OCI-LY3 (cell line): ENCODE measurements at regions not wholly inside any gene's neighbourhood (a gene's known extent, or its start where the extent isn't known, plus 50 kb on each side); places are given as distances from the start of the nearest gene placed in this dataset.

Source experiments
- H2AFZ ChIP-seq: fragments of 200-600, 300-600 bp; shearing (Covaris generic); 2 replicates; pipeline ENCODE4 v1.6.0; 2014; ENCODE audit warnings: antibody characterized with exemption, low read depth, low read length
- H3K27ac ChIP-seq: fragments of 200-600, 300-600 bp; sonication (generic); 2 replicates; pipeline ENCODE4 v1.5.1; 2014; ENCODE audit warnings: mild to moderate bottlenecking, low read length, moderate library complexity, mixed read lengths
- H3K27me3 ChIP-seq: fragments of 200-600, 300-600 bp; sonication (generic); 2 replicates; pipeline ENCODE4 v1.6.1; 2014; ENCODE audit warnings: low read depth, low read length, mixed read lengths
- H3K36me3 ChIP-seq: fragments of 200-600, 300-600 bp; sonication (generic); replicated peaks from 2 replicates; pipeline ENCODE3; 2014; ENCODE audit warnings: low read depth, low read length, mixed read lengths
- H3K4me1 ChIP-seq: fragments of 300-600, 200-600 bp; sonication (generic); 2 replicates; pipeline ENCODE4 v1.6.1; 2014; ENCODE audit warnings: low read length, mixed read lengths
- H3K4me2 ChIP-seq: fragments of 200-600, 300-600 bp; sonication (generic); 2 replicates; pipeline ENCODE4 v1.6.1; 2014; ENCODE audit warnings: low read length, mixed read lengths
- H3K4me3 ChIP-seq: fragments of 300-600, 200-600 bp; sonication (generic); 2 replicates; pipeline ENCODE4 v1.5.1; 2014; ENCODE audit warnings: antibody characterized with exemption, mild to moderate bottlenecking, low read length, moderate library complexity
- H3K79me2 ChIP-seq: fragments of 300-600, 200-600 bp; shearing (Covaris generic); 2 replicates; pipeline ENCODE4 v1.6.1; 2014; ENCODE audit warnings: mild to moderate bottlenecking, low read length, mixed read lengths
- H3K9ac ChIP-seq: fragments of 300-600, 200-600 bp; shearing (Covaris generic); 2 replicates; pipeline ENCODE4 v1.6.0; 2014; ENCODE audit warnings: mild to moderate bottlenecking, low read length, moderate library complexity
- H3K9me3 ChIP-seq: fragments of 200-600, 300-600 bp; shearing (Covaris generic); 2 replicates; pipeline ENCODE4 v1.6.1; 2014; ENCODE audit warnings: low read length, mixed read lengths; ENCODE audit not compliant: insufficient read depth
- H4K20me1 ChIP-seq: fragments of 200-600, 300-600 bp; sonication (generic); 2 replicates; pipeline ENCODE4 v1.6.1; 2016; ENCODE audit warnings: low read length, mixed read lengths; ENCODE audit not compliant: insufficient read depth
- EZH2phosphoT487 ChIP-seq: fragments of 200-600 bp; shearing (Covaris generic); IDR thresholded peaks from 2 replicates; pipeline ENCODE4 v1.6.1; 2018; ENCODE audit warnings: antibody characterized with exemption, mixed run types, low read depth
- TF ChIP-seq, protein P1 (sequence below): fragments of 200-600, 300-600 bp; sonication (generic); IDR thresholded peaks from 2 replicates; pipeline ENCODE4 v1.5.1; 2014; ENCODE audit warnings: antibody characterized with exemption, low read length, low read depth

DNA sequence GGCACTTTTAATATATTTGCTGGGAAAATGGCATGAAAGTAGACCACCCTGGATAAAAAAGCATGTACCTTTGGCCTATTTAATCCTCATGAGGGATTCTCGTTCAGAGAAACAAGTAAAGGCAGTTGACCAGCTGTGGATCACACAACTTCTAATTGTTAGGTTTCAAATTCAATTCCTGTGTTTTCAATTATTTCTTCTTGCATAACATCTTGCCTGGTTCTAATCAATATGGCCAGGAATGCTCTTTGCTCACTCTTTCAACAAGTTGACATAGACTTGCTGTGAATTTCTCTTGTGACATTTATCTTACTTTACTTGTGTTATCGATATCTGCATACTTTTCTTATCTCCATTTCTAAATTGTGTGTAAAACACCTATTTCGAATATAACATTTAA is 211.8 kb downstream of the SLC7A11 start:
- no peak overlapping the region for H2AFZ ChIP-seq
- H3K9ac ChIP-seq = no peak overlapping the region
- no peaks in the 10 kb centered on the region for H3K79me2 ChIP-seq
- no peaks in the 10 kb centered on the region for H3K9me3 ChIP-seq
- H4K20me1 ChIP-seq = no peaks in the 10 kb centered on the region
- H3K4me1 ChIP-seq = peaks cover 7% of the 10 kb centered on the region
- no peaks in the 10 kb centered on the region for H3K36me3 ChIP-seq
- TF ChIP-seq EZH2phosphoT487 = no peak
- TF ChIP-seq, protein P1, sequence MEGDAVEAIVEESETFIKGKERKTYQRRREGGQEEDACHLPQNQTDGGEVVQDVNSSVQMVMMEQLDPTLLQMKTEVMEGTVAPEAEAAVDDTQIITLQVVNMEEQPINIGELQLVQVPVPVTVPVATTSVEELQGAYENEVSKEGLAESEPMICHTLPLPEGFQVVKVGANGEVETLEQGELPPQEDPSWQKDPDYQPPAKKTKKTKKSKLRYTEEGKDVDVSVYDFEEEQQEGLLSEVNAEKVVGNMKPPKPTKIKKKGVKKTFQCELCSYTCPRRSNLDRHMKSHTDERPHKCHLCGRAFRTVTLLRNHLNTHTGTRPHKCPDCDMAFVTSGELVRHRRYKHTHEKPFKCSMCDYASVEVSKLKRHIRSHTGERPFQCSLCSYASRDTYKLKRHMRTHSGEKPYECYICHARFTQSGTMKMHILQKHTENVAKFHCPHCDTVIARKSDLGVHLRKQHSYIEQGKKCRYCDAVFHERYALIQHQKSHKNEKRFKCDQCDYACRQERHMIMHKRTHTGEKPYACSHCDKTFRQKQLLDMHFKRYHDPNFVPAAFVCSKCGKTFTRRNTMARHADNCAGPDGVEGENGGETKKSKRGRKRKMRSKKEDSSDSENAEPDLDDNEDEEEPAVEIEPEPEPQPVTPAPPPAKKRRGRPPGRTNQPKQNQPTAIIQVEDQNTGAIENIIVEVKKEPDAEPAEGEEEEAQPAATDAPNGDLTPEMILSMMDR = no peak
- no peak overlapping the region for H3K27ac ChIP-seq
- H3K27me3 ChIP-seq = no peaks in the 10 kb centered on the region
- no peak overlapping the region for H3K4me2 ChIP-seq
- H3K4me3 ChIP-seq = no peak overlapping the region

DNA sequence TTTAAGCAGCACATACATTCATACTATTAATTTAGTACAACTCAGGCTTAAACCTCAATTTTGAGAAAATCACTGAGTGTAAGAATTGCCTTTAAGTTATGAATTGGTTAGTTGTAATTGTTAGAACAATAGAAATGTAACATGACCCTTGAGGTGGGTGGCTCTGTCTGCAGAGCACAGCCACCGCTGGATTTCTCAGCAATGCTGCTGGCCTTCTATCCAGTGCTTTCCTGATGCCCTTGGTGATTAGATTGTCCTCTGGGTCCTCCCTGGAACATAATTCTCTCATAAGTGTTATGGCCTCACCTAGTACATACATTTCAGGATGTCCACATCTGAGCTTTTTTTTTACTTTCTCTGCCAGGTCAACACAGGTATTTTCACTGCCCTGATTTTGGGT is 213.2 kb downstream of the SLC7A11 start:
- H4K20me1 ChIP-seq = no peaks in the 10 kb centered on the region
- no peaks in the 10 kb centered on the region for H3K79me2 ChIP-seq
- H3K27me3 ChIP-seq = no peaks in the 10 kb centered on the region
- no peak overlapping the region for H3K4me3 ChIP-seq
- H3K4me1 ChIP-seq = no peaks in the 10 kb centered on the region
- no peak overlapping the region for H3K27ac ChIP-seq
- no peak overlapping the region for H3K9ac ChIP-seq
- H3K9me3 ChIP-seq = no peaks in the 10 kb centered on the region
- H2AFZ ChIP-seq = no peak overlapping the region
- no peak overlapping the region for H3K4me2 ChIP-seq
- no peaks in the 10 kb centered on the region for H3K36me3 ChIP-seq
- TF ChIP-seq, protein P1 = no peak
- no peak for TF ChIP-seq EZH2phosphoT487

DNA sequence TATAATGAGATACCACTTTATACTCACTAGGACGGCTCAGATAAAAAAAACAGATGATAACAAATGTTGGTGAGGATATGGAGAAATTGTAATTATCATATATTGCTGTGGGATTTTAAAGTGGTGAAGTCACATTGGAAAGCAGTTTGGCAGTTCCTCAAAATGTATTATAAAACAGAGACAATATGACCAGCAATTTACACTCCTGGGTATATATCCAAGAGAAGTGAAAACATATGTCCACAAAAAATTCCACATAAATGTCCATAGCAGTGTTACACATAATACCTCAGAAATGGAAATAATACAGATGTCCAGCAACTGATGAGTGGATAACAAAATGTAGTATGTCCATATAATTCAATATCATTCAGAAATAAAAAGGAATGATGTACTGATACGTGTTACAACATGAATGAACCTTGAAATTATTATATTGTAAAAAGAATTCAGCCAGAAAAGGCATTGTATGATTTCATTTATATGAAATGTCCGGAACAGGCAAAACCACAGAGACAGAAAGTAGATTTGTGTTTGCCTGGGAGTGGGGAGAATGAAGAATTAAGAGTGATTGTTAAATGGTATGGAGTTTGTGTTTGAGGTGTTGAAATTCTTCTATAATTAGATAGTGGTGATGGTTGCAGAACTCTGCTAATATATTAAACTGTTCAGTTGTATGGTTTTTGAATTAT is 220.9 kb downstream of the SLC7A11 start:
- no peak overlapping the region for H2AFZ ChIP-seq

DNA sequence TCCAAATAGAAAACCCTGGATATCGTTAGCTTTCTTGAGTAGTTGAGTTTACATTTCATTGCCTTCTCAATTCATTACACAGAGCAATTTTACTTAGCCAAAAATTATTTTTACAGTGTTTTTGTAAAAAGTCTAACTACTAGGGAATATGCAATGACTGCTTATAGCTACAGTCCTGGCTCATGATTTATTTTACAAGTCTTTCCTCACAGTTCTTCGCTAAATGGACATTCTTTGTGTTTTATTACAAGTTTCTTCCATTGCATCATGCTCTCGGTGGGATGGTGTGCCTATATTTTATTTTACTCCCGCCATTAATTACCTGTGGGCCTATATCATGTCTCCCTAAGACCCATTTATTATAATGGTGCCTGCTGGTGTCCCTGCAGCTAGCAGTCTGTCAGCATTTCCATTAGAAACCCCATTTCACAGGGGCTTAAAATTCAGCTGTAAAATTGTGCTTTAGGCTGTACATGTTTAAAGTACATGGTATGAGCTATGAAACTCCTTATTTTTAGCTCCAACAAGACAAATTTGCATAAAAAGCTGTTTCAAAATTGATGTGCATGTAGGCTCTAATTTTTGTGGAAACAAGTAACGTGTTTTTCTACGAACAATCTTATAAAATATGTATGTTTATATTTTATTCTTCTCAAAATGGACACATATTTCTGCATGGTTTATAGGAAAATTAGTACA is 227.4 kb downstream of the SLC7A11 start:
- Histone ChIP-seq H3K9ac (no peak overlapping the region), H3K9me3 (peaks cover 11% of the 10 kb centered on the region; the same call in 1 of the 2 replicates)

More for the DNA sequence above, 220.9 kb downstream of the SLC7A11 start:
- H3K36me3 ChIP-seq = no peaks in the 10 kb centered on the region
- H3K9ac ChIP-seq = no peak overlapping the region
- H3K27ac ChIP-seq = no peak overlapping the region
- H3K79me2 ChIP-seq = no peaks in the 10 kb centered on the region
- H3K9me3 ChIP-seq = peaks cover 11% of the 10 kb centered on the region; the same call in 1 of the 2 replicates
- H3K27me3 ChIP-seq = no peaks in the 10 kb centered on the region
- H3K4me2 ChIP-seq = no peak overlapping the region
- TF ChIP-seq, protein P1 = no peak
- no peak for TF ChIP-seq EZH2phosphoT487
- H3K4me1 ChIP-seq = no peaks in the 10 kb centered on the region
- H4K20me1 ChIP-seq = no peaks in the 10 kb centered on the region
- H3K4me3 ChIP-seq = no peak overlapping the region

More for the DNA sequence above, 227.4 kb downstream of the SLC7A11 start:
- no peak overlapping the region for H3K4me3 ChIP-seq
- no peaks in the 10 kb centered on the region for H3K27me3 ChIP-seq
- peaks cover 8% of the 10 kb centered on the region for H3K4me1 ChIP-seq
- H3K36me3 ChIP-seq = no peaks in the 10 kb centered on the region
- no peak for TF ChIP-seq EZH2phosphoT487
- TF ChIP-seq, protein P1 = no peak
- H3K79me2 ChIP-seq = no peaks in the 10 kb centered on the region
- H3K27ac ChIP-seq = no peak overlapping the region
- no peak overlapping the region for H2AFZ ChIP-seq
- H4K20me1 ChIP-seq = no peaks in the 10 kb centered on the region
- no peak overlapping the region for H3K4me2 ChIP-seq
